ENCODE measurements at regions not wholly inside any gene's neighbourhood (a gene's known extent, or its start where the extent isn't known, plus 50 kb on each side); places are given as distances from the start of the nearest gene placed in this dataset.

- TF ChIP-seq CTCF (IDR thresholded peaks at IDR 0.05) = no peak
- no peak for TF ChIP-seq POLR2A (IDR thresholded peaks at IDR 0.05)
Measured at GRCh38 chr12:90546511-90546910, 408.5 kb downstream of the CCER1 start.
